Mesendoderm (in vitro differentiated cells): ENCODE measurements at regions not wholly inside any gene's neighbourhood (a gene's known extent, or its start where the extent isn't known, plus 50 kb on each side); places are given as distances from the start of the nearest gene placed in this dataset.

Source experiments
- DNase-seq: peaks from one replicate; pipeline ENCODE4 v3.0.0; 2013
- H2AK5ac ChIP-seq: 2 replicates; pipeline ENCODE4 v1.6.1; 2013; ENCODE audit warnings: low read length, inconsistent platforms
- H2BK120ac ChIP-seq: 2 replicates; pipeline ENCODE4 v1.6.1; 2013; ENCODE audit warnings: low read depth, mild to moderate bottlenecking, low read length, moderate library complexity, mixed read lengths
- H2BK15ac ChIP-seq: replicated peaks from 2 replicates; pipeline ENCODE4 v1.6.1; 2013; ENCODE audit warnings: low read depth, mild to moderate bottlenecking, moderate library complexity
- H2BK5ac ChIP-seq: 2 replicates; pipeline ENCODE4 v1.6.1; 2013; ENCODE audit warnings: low read length, inconsistent platforms
- H3K18ac ChIP-seq: 2 replicates; pipeline ENCODE4 v1.6.1; 2013; ENCODE audit warnings: mild to moderate bottlenecking, low read length, mixed read lengths
- H3K23ac ChIP-seq: one replicate; pipeline ENCODE4 v1.6.1; 2013; ENCODE audit warnings: low read length
- H3K27ac ChIP-seq: 2 replicates; pipeline ENCODE4 v1.5.1; 2013; ENCODE audit warnings: low read depth, mild to moderate bottlenecking, inconsistent platforms, low read length, moderate library complexity
- H3K27me3 ChIP-seq: 2 replicates; pipeline ENCODE4 v1.6.1; 2013; ENCODE audit warnings: low read length, control low read depth, mild to moderate bottlenecking, inconsistent platforms; ENCODE audit not compliant: insufficient read depth, poor library complexity
- H3K36me3 ChIP-seq: 2 replicates; pipeline ENCODE4 v1.6.1; 2013; ENCODE audit warnings: low read length, inconsistent platforms; ENCODE audit not compliant: control insufficient read depth, insufficient read depth
- H3K4ac ChIP-seq: one replicate; pipeline ENCODE4 v1.6.1; 2013; ENCODE audit warnings: low read depth, mild to moderate bottlenecking, low read length, moderate library complexity
- H3K4me1 ChIP-seq: 2 replicates; pipeline ENCODE4 v1.6.1; 2013; ENCODE audit warnings: low read depth, low read length, inconsistent platforms; ENCODE audit not compliant: control insufficient read depth
- H3K4me2 ChIP-seq: 2 replicates; pipeline ENCODE4 v1.6.1; 2013; ENCODE audit warnings: low read length
- H3K4me3 ChIP-seq: 2 replicates; pipeline ENCODE4 v1.5.1; 2013; ENCODE audit warnings: mild to moderate bottlenecking, low read length
- H3K56ac ChIP-seq: one replicate; pipeline ENCODE4 v1.6.1; 2013; ENCODE audit warnings: low read length
- H3K79me1 ChIP-seq: 2 replicates; pipeline ENCODE4 v1.6.1; 2013; ENCODE audit warnings: low read length, inconsistent platforms
- H3K79me2 ChIP-seq: 2 replicates; pipeline ENCODE4 v1.6.1; 2013; ENCODE audit warnings: mild to moderate bottlenecking, low read length; ENCODE audit not compliant: control insufficient read depth, insufficient read depth
- H3K9ac ChIP-seq: 2 replicates; pipeline ENCODE4 v1.6.1; 2013; ENCODE audit warnings: low read length, inconsistent platforms
- H4K5ac ChIP-seq: one replicate; pipeline ENCODE4 v1.6.1; 2013; ENCODE audit warnings: low read length
- H4K8ac ChIP-seq: one replicate; pipeline ENCODE4 v1.6.1; 2013; ENCODE audit warnings: low read depth, mild to moderate bottlenecking, control low read depth, low read length, moderate library complexity
- WGBS: extraction: QIAGEN DNeasy Blood & Tissue Kit; methylation state at CpG from one replicate; pipeline ENCODE4 v1.1.7; 2013; ENCODE audit warnings: low lambda C conversion rate, missing lambda C conversion rate; ENCODE audit not compliant: insufficient coverage; ENCODE audit errors: extremely low coverage; 5-methylcytosine and 5-hydroxymethylcytosine counted together

DNA sequence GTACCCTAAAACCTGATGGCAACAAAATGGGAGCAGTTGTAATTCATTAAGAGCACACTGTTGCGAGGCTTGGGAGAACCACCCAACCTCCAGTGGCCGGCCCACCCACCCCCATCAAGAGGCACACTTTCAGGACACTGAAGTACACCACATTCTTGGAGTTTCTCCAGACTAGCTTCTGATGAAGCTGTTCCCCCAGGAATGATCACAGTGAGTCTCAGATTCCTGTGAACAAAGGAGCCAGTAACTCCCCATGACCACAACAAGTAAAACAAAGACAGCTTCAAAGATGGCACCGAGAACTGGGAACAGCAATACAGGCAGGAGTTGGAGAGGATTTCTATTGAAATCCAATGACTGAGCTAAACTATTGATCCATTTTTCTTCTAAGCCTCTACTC is 126.0 kb downstream of the ST8SIA2 start:
- H3K23ac ChIP-seq: no peak overlapping the region
- no peak for DNase-seq
- no peak overlapping the region for H3K27ac ChIP-seq
- H3K4ac ChIP-seq: peak overlapping the region; percentile 97
- no peak overlapping the region for H2AK5ac ChIP-seq
- H3K36me3 ChIP-seq: no peaks in the 10 kb centered on the region
- no peak overlapping the region for H2BK15ac ChIP-seq
- no CpG with 5 or more reads among the region's 3 CpGs for WGBS
- H3K18ac ChIP-seq: peak overlapping the region; percentile 89
- no peak overlapping the region for H3K56ac ChIP-seq
- no peak overlapping the region for H2BK5ac ChIP-seq
- no peak overlapping the region for H3K9ac ChIP-seq
- no peaks in the 10 kb centered on the region for H3K4me1 ChIP-seq
- no peak overlapping the region for H3K4me2 ChIP-seq
- H4K8ac ChIP-seq: no peak overlapping the region
- H3K27me3 ChIP-seq: no peaks in the 10 kb centered on the region
- H4K5ac ChIP-seq: no peak overlapping the region
- no peaks in the 10 kb centered on the region for H3K79me1 ChIP-seq
- no peak overlapping the region for H3K4me3 ChIP-seq
- H2BK120ac ChIP-seq: peak overlapping the region; percentile 39
- H3K79me2 ChIP-seq: no peaks in the 10 kb centered on the region
